Memory B cell (primary cell): ENCODE measurements at regions not wholly inside any gene's neighbourhood (a gene's known extent, or its start where the extent isn't known, plus 50 kb on each side); places are given as distances from the start of the nearest gene placed in this dataset.
"Not testable (repeated sequence)": the region's sequence is repeated elsewhere in the genome, so short reads cannot be mapped to it uniquely, and the experiment has no call there.

Source experiments
- ATAC-seq: fragments of 150-1000 bp; cut with Tn5 transposase; 2 replicates; pipeline ENCODE4 v1.10.0; 2021; ENCODE audit warnings: low read depth, mild to moderate bottlenecking, moderate library complexity
- DNase-seq, 2 donors: peaks; one replicate each; pipeline ENCODE4 v3.0.0; 2022; ENCODE audit warnings: low spot score in 2 of 2
- H3K27ac Mint-ChIP-seq: one replicate; pipeline ENCODE4 v1.8.0; 2022; ENCODE audit warnings: mild to moderate bottlenecking, moderate library complexity, mixed read lengths
- H3K27me3 Mint-ChIP-seq: one replicate; pipeline ENCODE4 v1.8.0; 2022; ENCODE audit warnings: mixed read lengths
- H3K36me3 Mint-ChIP-seq: one replicate; pipeline ENCODE4 v1.8.0; 2022; ENCODE audit warnings: mild to moderate bottlenecking, mixed read lengths
- H3K4me1 Mint-ChIP-seq: one replicate; pipeline ENCODE4 v1.8.0; 2022; ENCODE audit warnings: mixed read lengths
- H3K4me3 Mint-ChIP-seq: one replicate; pipeline ENCODE4 v1.8.0; 2022; ENCODE audit warnings: mild to moderate bottlenecking, moderate library complexity, mixed read lengths
- H3K9me3 Mint-ChIP-seq: one replicate; pipeline ENCODE4 v1.8.0; 2022; ENCODE audit warnings: mixed read lengths

DNA sequence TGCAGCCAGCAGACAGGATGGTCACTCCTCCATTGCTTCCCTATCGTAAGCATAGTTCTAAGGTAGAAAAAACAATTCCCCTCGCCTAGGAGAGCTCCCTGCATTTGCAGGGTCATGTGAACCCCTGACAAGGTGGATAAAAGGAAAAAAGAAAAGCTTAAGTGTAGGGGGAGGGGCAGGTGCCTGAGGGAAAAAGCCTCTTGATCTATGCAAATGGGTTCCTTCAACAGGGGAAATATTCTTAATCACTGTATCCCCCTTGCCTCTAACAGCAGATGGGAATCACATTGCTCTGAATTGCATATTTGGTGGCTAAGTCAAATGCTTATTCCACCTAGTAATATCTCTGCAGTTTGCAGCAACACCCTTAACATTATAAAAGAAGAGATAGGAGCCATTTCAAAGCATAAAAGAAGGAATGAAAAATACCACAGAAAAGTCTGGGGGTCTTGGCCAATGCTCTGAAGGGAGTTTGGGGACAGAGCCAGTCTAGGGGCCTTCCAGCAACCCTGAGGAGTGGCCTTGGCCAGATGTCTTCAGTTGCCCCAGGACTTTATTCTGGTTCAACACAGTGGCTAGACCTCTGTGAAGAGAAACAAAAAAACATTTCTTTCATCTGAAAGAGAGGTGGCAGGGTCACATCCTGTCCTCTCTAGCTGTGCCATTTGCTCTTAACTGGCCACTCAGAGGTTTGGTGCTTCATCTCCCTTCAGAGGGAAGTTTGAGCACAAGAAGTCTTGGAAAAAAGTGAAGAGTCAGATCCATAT lies 660.4 kb upstream of the GJE1 start:
- H3K4me3 Mint-ChIP-seq, result no peak overlapping the region
- peak overlapping the region; percentile 35 for H3K27ac Mint-ChIP-seq

GRCh38 chr6:141470810-141471209 lies 661.9 kb upstream of the GJE1 start:
- H3K4me3 Mint-ChIP-seq, result no peak overlapping the region
- H3K9me3 Mint-ChIP-seq, result peaks cover 3% of the 10 kb centered on the region
- DNase-seq, result no peak
- no peaks in the 10 kb centered on the region for H3K36me3 Mint-ChIP-seq
- H3K27ac Mint-ChIP-seq, result no peak overlapping the region
- no peaks in the 10 kb centered on the region for H3K27me3 Mint-ChIP-seq
- ATAC-seq, result no peak
- peaks cover 6% of the 10 kb centered on the region for H3K4me1 Mint-ChIP-seq

More for the DNA sequence above, 660.4 kb upstream of the GJE1 start:
- H3K36me3 Mint-ChIP-seq, result no peaks in the 10 kb centered on the region
- H3K4me1 Mint-ChIP-seq, result peaks cover 4% of the 10 kb centered on the region
- H3K27me3 Mint-ChIP-seq, result no peaks in the 10 kb centered on the region
- ATAC-seq, result no peak
- H3K9me3 Mint-ChIP-seq, result peaks cover 3% of the 10 kb centered on the region
- no peak for DNase-seq

DNA sequence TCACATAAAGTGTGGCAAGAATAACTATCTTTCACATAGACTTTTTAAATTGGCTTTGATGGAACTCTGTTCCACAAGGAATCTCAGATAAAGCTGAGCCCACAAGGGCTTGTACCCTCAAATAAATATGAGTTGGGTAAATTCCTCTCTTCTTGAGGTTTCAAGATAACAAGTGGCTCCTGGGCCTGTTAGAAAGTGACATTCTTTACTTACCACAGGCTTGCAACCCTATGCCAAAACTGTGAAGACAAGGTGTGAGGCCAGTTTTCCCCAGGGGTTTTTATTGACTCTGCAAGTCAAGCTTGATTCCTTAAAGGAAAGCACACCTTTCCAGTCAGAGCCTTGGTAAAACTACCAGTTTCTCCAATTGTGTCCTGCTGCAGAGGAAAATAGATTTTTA lies 664.8 kb upstream of the GJE1 start:
- DNase-seq, result no peak
- no peak for ATAC-seq
- Mint-ChIP-seq H3K9me3 (peaks cover 3% of the 10 kb centered on the region), H3K4me3 (no peak overlapping the region), H3K27ac (no peak overlapping the region), H3K27me3 (no peaks in the 10 kb centered on the region), H3K4me1 (peaks cover 9% of the 10 kb centered on the region), H3K36me3 (no peaks in the 10 kb centered on the region)

- peaks cover 3% of the 10 kb centered on the region for H3K9me3 Mint-ChIP-seq
- H3K27ac Mint-ChIP-seq, result no peak overlapping the region
- no peaks in the 10 kb centered on the region for H3K36me3 Mint-ChIP-seq
- H3K4me3 Mint-ChIP-seq, result no peak overlapping the region
- H3K27me3 Mint-ChIP-seq, result no peaks in the 10 kb centered on the region
- DNase-seq (no peak), ATAC-seq (no peak)
- peaks cover 6% of the 10 kb centered on the region for H3K4me1 Mint-ChIP-seq
Observed at GRCh38 chr6:141467041-141467440, 665.7 kb upstream of the GJE1 start.

DNA sequence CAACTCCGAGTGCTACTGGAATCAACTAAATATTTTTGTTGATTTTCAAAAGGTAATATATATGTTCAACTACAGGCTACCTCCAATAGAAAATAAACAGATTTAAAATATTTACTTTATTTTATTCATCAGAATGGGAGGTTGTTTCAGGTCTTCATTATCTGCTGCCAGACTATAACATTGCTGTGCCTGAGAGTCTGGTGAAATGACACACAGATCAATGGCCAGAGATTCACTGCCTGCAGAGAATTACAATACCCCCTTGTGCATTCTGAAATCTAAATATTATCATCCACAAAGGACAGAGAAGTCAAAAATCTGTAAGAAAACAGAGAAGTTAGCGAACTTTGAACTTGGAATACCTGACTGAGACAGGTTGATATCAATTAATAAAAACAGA lies 667.8 kb upstream of the GJE1 start:
- Mint-ChIP-seq H3K4me1 (peaks cover 5% of the 10 kb centered on the region), H3K9me3 (no peaks in the 10 kb centered on the region), H3K27me3 (no peaks in the 10 kb centered on the region), H3K4me3 (no peak overlapping the region), H3K36me3 (peaks cover 1% of the 10 kb centered on the region), H3K27ac (no peak overlapping the region)
- no peak for ATAC-seq
- no peak for DNase-seq

DNA sequence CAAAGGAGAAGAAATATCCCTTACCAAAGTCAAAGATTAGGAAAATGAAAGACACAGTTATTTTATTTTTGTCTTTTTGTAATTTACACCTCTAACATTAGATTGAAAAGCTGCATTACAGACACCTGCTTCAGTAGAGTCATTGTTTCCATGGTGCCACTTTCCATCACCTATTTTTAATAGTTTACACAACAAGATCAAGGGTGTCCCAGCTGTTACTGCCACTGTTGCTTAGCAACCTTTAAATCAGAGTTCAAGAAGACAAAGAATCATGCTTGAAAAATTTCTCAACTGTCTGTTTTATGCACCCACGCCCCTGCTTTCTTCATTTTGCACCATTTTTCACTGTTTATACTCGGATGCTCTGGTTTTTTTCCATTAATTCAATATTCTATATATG lies 668.2 kb upstream of the GJE1 start:
- Mint-ChIP-seq H3K4me3 (no peak overlapping the region), H3K9me3 (no peaks in the 10 kb centered on the region), H3K4me1 (peaks cover 5% of the 10 kb centered on the region), H3K36me3 (peaks cover 3% of the 10 kb centered on the region), H3K27me3 (no peaks in the 10 kb centered on the region), H3K27ac (no peak overlapping the region)
- ATAC-seq, result peak; percentile 88
- no peak for DNase-seq

- H3K4me3 Mint-ChIP-seq, result no peak overlapping the region
- H3K4me1 Mint-ChIP-seq, result peaks cover 5% of the 10 kb centered on the region
- no peaks in the 10 kb centered on the region for H3K27me3 Mint-ChIP-seq
- DNase-seq (no peak), ATAC-seq (no peak)
- peaks cover 3% of the 10 kb centered on the region for H3K36me3 Mint-ChIP-seq
- no peaks in the 10 kb centered on the region for H3K9me3 Mint-ChIP-seq
- no peak overlapping the region for H3K27ac Mint-ChIP-seq
Observed at GRCh38 chr6:141463237-141463977, 669.3 kb upstream of the GJE1 start.

DNA sequence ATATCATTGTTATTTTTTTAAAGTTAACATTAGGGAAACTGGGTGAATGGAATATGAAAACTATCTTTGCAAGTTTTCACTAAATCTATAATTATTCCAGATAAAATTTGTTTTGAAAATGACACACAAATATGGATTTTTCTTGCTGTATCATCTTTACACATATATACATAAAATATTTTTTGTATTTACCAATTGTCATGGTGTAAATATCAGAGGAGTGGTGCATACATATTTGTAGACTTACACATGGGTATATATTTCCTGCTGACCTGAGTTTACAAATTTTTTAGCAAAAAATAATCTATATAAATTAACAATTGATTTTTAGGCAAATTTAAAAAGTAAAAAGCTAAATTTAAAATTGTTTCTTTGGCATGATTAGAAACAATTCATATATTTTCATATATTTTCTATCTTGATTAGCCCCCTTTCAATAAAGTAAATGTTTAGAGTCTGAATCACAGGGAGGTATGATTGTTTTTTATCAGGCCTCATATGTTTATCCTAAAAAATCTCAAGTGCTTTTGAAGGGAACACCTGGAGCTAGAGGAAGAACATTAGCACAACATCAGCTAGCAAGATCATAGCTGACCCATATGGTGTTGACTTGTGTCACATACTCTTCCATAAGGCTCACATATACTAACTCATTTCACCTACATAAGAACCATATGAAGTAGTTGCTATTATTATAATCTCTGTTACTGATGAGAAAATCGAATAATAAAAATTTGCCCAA lies 671.8 kb upstream of the GJE1 start:
- peaks cover 3% of the 10 kb centered on the region for H3K4me1 Mint-ChIP-seq
- no peaks in the 10 kb centered on the region for H3K9me3 Mint-ChIP-seq
- no peaks in the 10 kb centered on the region for H3K27me3 Mint-ChIP-seq
- H3K27ac Mint-ChIP-seq, result no peak overlapping the region
- no peak for ATAC-seq
- no peak for DNase-seq
- H3K4me3 Mint-ChIP-seq, result no peak overlapping the region
- H3K36me3 Mint-ChIP-seq, result peaks cover 3% of the 10 kb centered on the region

- not testable (repeated sequence) for DNase-seq, ATAC-seq, H3K27ac Mint-ChIP-seq, H3K9me3 Mint-ChIP-seq, H3K4me3 Mint-ChIP-seq, H3K4me1 Mint-ChIP-seq, H3K36me3 Mint-ChIP-seq, H3K27me3 Mint-ChIP-seq
Observed at GRCh38 chr6:141460245-141460644, 672.5 kb upstream of the GJE1 start.

DNA sequence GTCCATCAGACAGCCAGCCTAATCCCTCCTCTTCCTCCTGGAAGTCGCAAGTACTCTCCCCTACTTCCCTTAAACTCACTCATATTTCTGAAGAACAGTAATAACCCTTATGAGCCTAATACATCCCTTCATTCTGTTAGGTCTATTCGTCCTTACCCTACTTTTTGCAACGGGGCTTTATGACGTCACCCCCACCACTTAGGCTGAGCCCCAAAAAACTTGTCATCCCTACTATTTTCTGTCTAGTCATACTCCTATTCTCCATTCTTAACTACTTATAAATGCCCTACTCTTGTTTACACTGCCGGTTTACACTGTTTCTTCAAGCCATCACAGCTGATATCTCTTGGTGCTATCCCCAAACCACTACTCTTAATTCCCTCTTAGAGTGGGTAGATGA lies 674.7 kb upstream of the GJE1 start:
- H3K36me3 Mint-ChIP-seq, H3K4me1 Mint-ChIP-seq, ATAC-seq, H3K27me3 Mint-ChIP-seq, H3K9me3 Mint-ChIP-seq, H3K27ac Mint-ChIP-seq, H3K4me3 Mint-ChIP-seq, DNase-seq: not testable (repeated sequence)

DNA sequence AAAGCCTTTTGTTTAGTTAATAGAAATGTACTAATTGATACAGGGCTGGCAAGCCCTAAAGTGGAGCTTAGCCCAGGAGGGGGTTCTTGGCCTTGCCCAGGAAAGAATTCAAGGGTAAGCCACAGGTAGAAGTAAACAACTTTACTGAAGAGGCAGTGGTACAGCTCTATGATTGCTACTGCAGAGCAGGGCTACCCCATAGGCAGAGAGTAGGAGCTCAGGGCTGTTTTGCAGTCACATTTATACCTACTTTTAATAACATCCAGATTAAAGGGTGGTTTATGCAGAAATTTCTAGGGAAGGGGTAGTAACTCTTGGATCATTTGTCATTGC lies 680.4 kb upstream of the GJE1 start:
- no peaks in the 10 kb centered on the region for H3K27me3 Mint-ChIP-seq
- no peak for ATAC-seq

DNA sequence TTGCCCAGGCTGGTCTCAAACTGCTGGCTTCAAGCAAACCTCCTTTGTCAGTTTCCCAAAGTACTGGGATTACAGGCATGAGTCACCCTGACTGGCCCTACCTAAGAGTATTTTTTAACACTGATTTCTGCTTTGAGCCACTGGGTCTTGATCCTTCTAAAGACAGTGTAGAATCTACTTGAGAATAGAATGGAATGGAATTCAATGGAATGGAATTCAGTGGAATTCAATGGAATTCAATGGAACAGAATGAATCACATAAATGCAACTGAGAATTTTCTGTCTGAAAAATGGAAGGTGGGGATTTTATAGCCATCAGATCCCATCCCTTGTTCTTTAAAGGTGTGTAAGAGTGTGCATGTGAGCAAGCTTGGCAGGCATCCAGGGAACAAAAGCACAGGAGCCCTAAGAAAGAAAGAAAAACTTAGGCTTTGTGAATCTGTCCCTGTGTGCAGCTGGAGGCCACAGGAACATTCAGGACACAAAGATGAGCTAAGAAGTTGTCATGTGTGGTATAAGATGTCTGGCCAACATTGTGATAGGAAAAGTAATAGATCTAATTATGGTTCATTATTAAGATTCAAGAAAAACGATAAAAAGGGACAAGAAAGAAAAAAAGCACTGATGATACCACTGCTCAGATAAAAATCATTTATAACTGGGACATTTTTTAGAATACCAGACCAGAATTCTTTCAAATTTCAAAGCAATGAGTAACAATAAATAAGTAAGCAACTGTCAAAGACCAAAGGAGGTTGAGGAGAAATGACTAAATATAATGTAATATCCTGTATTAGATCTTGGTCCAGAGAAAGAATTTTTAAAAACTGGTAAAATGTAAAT lies 681.0 kb upstream of the GJE1 start:
- H3K4me3 Mint-ChIP-seq, result no peak overlapping the region
- H3K9me3 Mint-ChIP-seq, result no peaks in the 10 kb centered on the region
- peaks cover 8% of the 10 kb centered on the region for H3K4me1 Mint-ChIP-seq
- no peaks in the 10 kb centered on the region for H3K36me3 Mint-ChIP-seq
- no peaks in the 10 kb centered on the region for H3K27me3 Mint-ChIP-seq
- DNase-seq (no peak), ATAC-seq (no peak)
- no peak overlapping the region for H3K27ac Mint-ChIP-seq

More for the DNA sequence above, 680.4 kb upstream of the GJE1 start:
- no peak overlapping the region for H3K4me3 Mint-ChIP-seq
- no peak overlapping the region for H3K27ac Mint-ChIP-seq
- no peaks in the 10 kb centered on the region for H3K9me3 Mint-ChIP-seq
- DNase-seq, result no peak
- no peaks in the 10 kb centered on the region for H3K36me3 Mint-ChIP-seq
- peaks cover 8% of the 10 kb centered on the region for H3K4me1 Mint-ChIP-seq

- Mint-ChIP-seq H3K36me3 (no peaks in the 10 kb centered on the region), H3K9me3 (no peaks in the 10 kb centered on the region), H3K27me3 (no peaks in the 10 kb centered on the region), H3K4me1 (peaks cover 8% of the 10 kb centered on the region), H3K4me3 (no peak overlapping the region), H3K27ac (no peak overlapping the region)
- no peak for DNase-seq
- ATAC-seq, result no peak
Observed at GRCh38 chr6:141451181-141451510, 681.6 kb upstream of the GJE1 start.
